GM23338 (cell line): ENCODE measurements at regions not wholly inside any gene's neighbourhood (a gene's known extent, or its start where the extent isn't known, plus 50 kb on each side); places are given as distances from the start of the nearest gene placed in this dataset.
"Not testable (repeated sequence)": the region's sequence is repeated elsewhere in the genome, so short reads cannot be mapped to it uniquely, and the experiment has no call there.

Experiments used
- ATAC-seq: fragments of 200-7000 bp; cut with Tn5 transposase; 3 replicates; pipeline ENCODE4 v1.9.1; 2020
- DNase-seq: peaks from one replicate; pipeline ENCODE4 v3.0.0-alpha.2; 2015; ENCODE audit warnings: low spot score
- H2AFZ ChIP-seq: fragments of 200-600 bp; sonication (generic); 2 replicates; pipeline ENCODE4 v1.8.0; 2016; ENCODE audit warnings: antibody characterized with exemption, mild to moderate bottlenecking, moderate library complexity
- H3F3A ChIP-seq: fragments of 200-600 bp; sonication (generic); replicated peaks from 2 replicates; pipeline ENCODE4 v1.8.0; 2017; ENCODE audit warnings: antibody characterized with exemption, mixed run types, low read depth
- H3K27ac ChIP-seq: fragments of 200-600 bp; sonication (generic); 2 replicates; pipeline ENCODE4 v1.6.1; 2016; ENCODE audit warnings: low read depth
- H3K27me3 ChIP-seq: fragments of 200-600 bp; sonication (generic); 2 replicates; pipeline ENCODE4 v1.8.0; 2016; ENCODE audit warnings: mild to moderate bottlenecking, mixed run types, moderate library complexity; ENCODE audit not compliant: insufficient read depth
- H3K36me3 ChIP-seq: fragments of 200-600 bp; sonication (generic); 2 replicates; pipeline ENCODE4 v1.8.0; 2016; ENCODE audit warnings: mild to moderate bottlenecking; ENCODE audit not compliant: insufficient read depth
- H3K4me1 ChIP-seq: fragments of 200-600 bp; sonication (generic); 2 replicates; pipeline ENCODE4 v1.8.0; 2016; ENCODE audit warnings: mild to moderate bottlenecking, moderate library complexity; ENCODE audit not compliant: insufficient read depth
- H3K4me2 ChIP-seq: fragments of 200-600 bp; sonication (generic); 2 replicates; pipeline ENCODE4 v1.7.1; 2017; ENCODE audit warnings: mixed run types
- H3K4me3 ChIP-seq: fragments of 200-600 bp; sonication (generic); 2 replicates; pipeline ENCODE4 v1.6.1; 2016; ENCODE audit warnings: mixed run types
- H3K79me2 ChIP-seq: fragments of 200-600 bp; sonication (generic); replicated peaks from 2 replicates; pipeline ENCODE4 v1.8.0; 2017; ENCODE audit warnings: mild to moderate bottlenecking; ENCODE audit not compliant: insufficient read depth
- H3K9me2 ChIP-seq: fragments of 200-600 bp; sonication (generic); 2 replicates; pipeline ENCODE4 v1.8.0; 2017; ENCODE audit not compliant: insufficient read depth
- H4K20me1 ChIP-seq: fragments of 200-600 bp; sonication (generic); replicated peaks from 2 replicates; pipeline ENCODE4 v1.8.0; 2017; ENCODE audit warnings: mild to moderate bottlenecking; ENCODE audit not compliant: insufficient read depth
- H3K27ac Mint-ChIP-seq: 2 replicates; pipeline ENCODE4 v1.8.0; 2020; ENCODE audit warnings: inconsistent platforms, mild to moderate bottlenecking, moderate library complexity, mixed read lengths
- H3K27me3 Mint-ChIP-seq: 3 replicates; pipeline ENCODE4 v1.8.0; 2022; ENCODE audit warnings: low read depth, mild to moderate bottlenecking, moderate library complexity, mixed read lengths, inconsistent platforms; ENCODE audit not compliant: insufficient read depth, poor library complexity
- H3K36me3 Mint-ChIP-seq: 3 replicates; pipeline ENCODE4 v1.8.0; 2021; ENCODE audit warnings: low read depth, mild to moderate bottlenecking, inconsistent platforms, moderate library complexity, mixed read lengths
- H3K4me1 Mint-ChIP-seq: 3 replicates; pipeline ENCODE4 v1.8.0; 2020; ENCODE audit warnings: mild to moderate bottlenecking, inconsistent platforms, mixed read lengths
- H3K4me3 Mint-ChIP-seq: 3 replicates; pipeline ENCODE4 v1.8.0; 2021; ENCODE audit warnings: moderate library complexity, mild to moderate bottlenecking, inconsistent platforms, mixed read lengths
- H3K9me3 Mint-ChIP-seq: 3 replicates; pipeline ENCODE4 v1.8.0; 2020; ENCODE audit warnings: moderate library complexity, mild to moderate bottlenecking, inconsistent platforms, mixed read lengths
- CREB1 ChIP-seq: fragments of 250-450 bp; sonication (Bioruptor Pico); IDR thresholded peaks from 2 replicates; pipeline ENCODE4 v1.5.0; 2020; ENCODE audit warnings: low read depth, mild to moderate bottlenecking, moderate library complexity
- CTCF ChIP-seq, 2 experiments: fragments of 200-600 bp in 1 of 2; sonication (generic) in 1 of 2; conservative IDR thresholded peaks; 2 replicates each; pipeline versions ENCODE4 v1.5.1 to v1.6.1; 2016 to 2017; ENCODE audit warnings: antibody characterized with exemption in 2 of 2, low read depth in 2 of 2, mild to moderate bottlenecking in 2 of 2, moderate library complexity in 1 of 2
- ETS1 ChIP-seq: IDR thresholded peaks from 2 replicates; pipeline ENCODE4 v1.6.1; 2016; ENCODE audit warnings: antibody characterized with exemption
- EZH2phosphoT487 ChIP-seq: fragments of 200-600 bp; sonication (generic); IDR thresholded peaks from one replicate; pipeline ENCODE4 v1.8.1; 2018; ENCODE audit warnings: antibody characterized with exemption; ENCODE audit not compliant: unreplicated experiment
- NANOG ChIP-seq: IDR thresholded peaks from 2 replicates; pipeline ENCODE4 v1.6.1; 2016; ENCODE audit warnings: antibody characterized with exemption, borderline replicate concordance
- REST ChIP-seq: IDR thresholded peaks from one replicate; pipeline ENCODE4 v1.6.1; 2018; ENCODE audit warnings: antibody characterized with exemption; ENCODE audit not compliant: unreplicated experiment
- ZNF331 ChIP-seq: fragments of 250-450 bp; sonication (Bioruptor Pico); IDR thresholded peaks from 2 replicates; pipeline ENCODE4 v1.5.0; 2020; ENCODE audit warnings: low read depth, mild to moderate bottlenecking, moderate library complexity
- ZNF462 ChIP-seq: fragments of 250-450 bp; sonication (Bioruptor Pico); IDR thresholded peaks from 2 replicates; pipeline ENCODE4 v1.5.0; 2020; ENCODE audit warnings: mild to moderate bottlenecking, moderate library complexity

GRCh38 chr16:17961822-17962221 is 374.7 kb downstream of the NPIPA8 start:
- not testable (repeated sequence) for DNase-seq, H3K79me2 ChIP-seq, H3K36me3 Mint-ChIP-seq, H3K9me2 ChIP-seq, H3K27ac ChIP-seq, H3K4me2 ChIP-seq, H3K4me3 ChIP-seq, H3K4me3 Mint-ChIP-seq, H3K4me1 Mint-ChIP-seq, H3K36me3 ChIP-seq, ATAC-seq, H3K27me3 ChIP-seq, H3K27ac Mint-ChIP-seq, H2AFZ ChIP-seq, H4K20me1 ChIP-seq, H3F3A ChIP-seq, H3K4me1 ChIP-seq, H3K27me3 Mint-ChIP-seq
- H3K9me3 Mint-ChIP-seq, result peaks cover 19% of the 10 kb centered on the region; the same call in 2 of the 3 replicates

GRCh38 chr16:17951378-17951777 is 385.2 kb downstream of the NPIPA8 start:
- Mint-ChIP-seq H3K4me3 (no peak overlapping the region), H3K4me1 (peaks cover 17% of the 10 kb centered on the region), H3K27me3 (no peaks in the 10 kb centered on the region), H3K9me3 (no peaks in the 10 kb centered on the region), H3K36me3 (no peaks in the 10 kb centered on the region), H3K27ac (no peak overlapping the region)
- Histone ChIP-seq H4K20me1 (no peaks in the 10 kb centered on the region), H3K36me3 (no peaks in the 10 kb centered on the region), H3K27me3 (no peaks in the 10 kb centered on the region), H3K4me3 (no peak overlapping the region), H3K4me2 (no peak overlapping the region; the same call in 1 of the 2 replicates), H3F3A (no peaks in the 10 kb centered on the region; the same call in 1 of the 2 replicates), H2AFZ (no peak overlapping the region), H3K27ac (no peak overlapping the region), H3K4me1 (peaks cover 9% of the 10 kb centered on the region; the same call in 1 of the 2 replicates), H3K9me2 (no peaks in the 10 kb centered on the region; the same call in none of the 2 replicates), H3K79me2 (no peaks in the 10 kb centered on the region)
- no peak for DNase-seq
- ATAC-seq, result no peak
- no peak for TF ChIP-seq NANOG
- no peak for TF ChIP-seq EZH2phosphoT487
- TF ChIP-seq REST, result no peak
- TF ChIP-seq CREB1 (CRISPR knock-in tag), result no peak
- no peak for TF ChIP-seq ZNF331 (CRISPR knock-in tag)
- no peak for TF ChIP-seq ETS1
- TF ChIP-seq ZNF462 (CRISPR knock-in tag), result no peak
- TF ChIP-seq CTCF (conservative IDR thresholded peaks at IDR 0.05; ENCODE audit: low read depth in 2 of 2), result no peak
